ENCODE measurements at regions not wholly inside any gene's neighbourhood (a gene's known extent, or its start where the extent isn't known, plus 50 kb on each side); places are given as distances from the start of the nearest gene placed in this dataset.

GRCh38 chr6:134628154-134628553 lies 310.2 kb upstream of the SGK1 start:
- intact Hi-C loops (cut with micrococcal nuclease; ENCODE audit: unreplicated experiment): no loop called here
- ChIA-PET CTCF (interaction anchor here (0.6 kb wide), 1 partner anchor 100 kb away, joined by 4 read pairs; no protein-coding TSS in a partner anchor), POLR2A (ENCODE audit: unreplicated experiment) (interaction anchor here (0.8 kb wide), 1 partner anchor 460 kb away, joined by 10 read pairs; no protein-coding TSS in a partner anchor)
- Histone ChIP-seq H4K20me1 (ENCODE audit: insufficient read depth) (no peaks in the 10 kb centered on the region), H3K4me3 (no peak overlapping the region), H3K9me3 (ENCODE audit: insufficient read depth, low read depth) (no peaks in the 10 kb centered on the region), H3K4me2 (no peak overlapping the region), H3K27ac (no peak overlapping the region), H3K9me2 (ENCODE audit: insufficient read depth) (no peaks in the 10 kb centered on the region), H3F3A (ENCODE audit: insufficient read depth, low read depth) (no peaks in the 10 kb centered on the region), H2AFZ (no peak overlapping the region), H3K36me3 (ENCODE audit: low read depth) (no peaks in the 10 kb centered on the region), H3K27me3 (ENCODE audit: insufficient read depth, low read depth) (no peaks in the 10 kb centered on the region), H3K4me1 (replicated peaks; ENCODE audit: insufficient read depth) (no peaks in the 10 kb centered on the region), H3K79me2 (ENCODE audit: low read depth) (no peaks in the 10 kb centered on the region)
- no peak for DNase-seq
- TF ChIP-seq EZH2 (IDR thresholded peaks at IDR 0.05; ENCODE audit: low read depth) (no peak), CTCF (conservative IDR thresholded peaks at IDR 0.05) (no peak)
- BruUV-seq (replicated peaks): no TSS peak

DNA sequence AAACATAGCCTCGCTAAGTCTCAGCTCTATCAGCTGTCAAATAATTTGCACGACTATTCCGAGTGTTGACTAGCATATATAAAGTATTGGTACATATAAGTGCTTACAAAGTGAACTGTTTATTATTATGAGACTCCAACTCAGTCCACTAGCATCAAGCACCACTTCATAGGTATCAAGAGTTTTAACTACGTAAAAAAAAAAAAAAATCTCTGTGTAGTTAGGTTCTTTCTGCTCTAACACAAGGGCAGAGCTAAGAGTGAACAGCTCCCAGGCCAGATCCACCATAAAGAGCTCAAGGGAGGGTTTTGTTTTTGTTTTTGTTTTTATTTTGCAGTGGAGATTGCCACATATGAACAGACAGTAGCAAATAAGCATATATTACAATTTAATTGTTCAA lies 309.8 kb upstream of the SGK1 start:
- Histone ChIP-seq H3K27ac (no peak overlapping the region), H3K9me2 (ENCODE audit: insufficient read depth) (no peaks in the 10 kb centered on the region), H3K4me3 (no peak overlapping the region), H3K79me2 (ENCODE audit: low read depth) (no peaks in the 10 kb centered on the region), H3K9me3 (ENCODE audit: insufficient read depth, low read depth) (no peaks in the 10 kb centered on the region), H3F3A (ENCODE audit: insufficient read depth, low read depth) (no peaks in the 10 kb centered on the region), H3K27me3 (ENCODE audit: insufficient read depth, low read depth) (no peaks in the 10 kb centered on the region), H3K36me3 (ENCODE audit: low read depth) (no peaks in the 10 kb centered on the region), H3K4me1 (replicated peaks; ENCODE audit: insufficient read depth) (no peaks in the 10 kb centered on the region), H4K20me1 (ENCODE audit: insufficient read depth) (no peaks in the 10 kb centered on the region), H2AFZ (no peak overlapping the region), H3K4me2 (no peak overlapping the region)
- no peak for DNase-seq
- ChIA-PET POLR2A (ENCODE audit: unreplicated experiment) (interaction anchor here (0.8 kb wide), 1 partner anchor 460 kb away, joined by 10 read pairs; no protein-coding TSS in a partner anchor), CTCF (no interaction called here)
- no TSS peak for BruUV-seq (replicated peaks)
- TF ChIP-seq CTCF (conservative IDR thresholded peaks at IDR 0.05) (no peak), EZH2 (IDR thresholded peaks at IDR 0.05; ENCODE audit: low read depth) (no peak)
- intact Hi-C loops (cut with micrococcal nuclease; ENCODE audit: unreplicated experiment): no loop called here

DNA sequence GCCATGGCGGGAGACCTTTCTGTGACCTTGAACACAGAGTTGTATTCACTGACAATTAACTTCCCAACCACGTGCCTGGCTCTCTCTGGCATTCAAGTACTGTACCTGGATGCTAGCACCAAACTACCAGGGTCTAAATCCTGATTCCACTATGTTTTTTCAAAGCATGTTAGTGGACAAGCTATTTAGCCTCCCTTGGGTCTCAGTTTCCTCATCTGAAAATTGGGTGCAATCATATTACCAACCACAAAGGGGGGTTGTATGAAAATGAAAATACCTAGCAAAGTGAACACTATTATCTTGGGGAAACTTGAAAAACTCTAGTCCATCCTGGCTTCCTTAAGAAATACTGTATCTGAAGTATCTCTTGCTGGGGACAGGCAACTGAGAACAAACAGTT lies 308.7 kb upstream of the SGK1 start:
- peaks cover 9% of the 10 kb centered on the region for H3K4me1 ChIP-seq (replicated peaks; ENCODE audit: insufficient read depth)
- H3K79me2 ChIP-seq (ENCODE audit: low read depth): no peaks in the 10 kb centered on the region
- CTCF ChIA-PET: interaction anchor here (0.7 kb wide), 1 partner anchor 260 kb away, joined by 5 read pairs; no protein-coding TSS in a partner anchor
- no peaks in the 10 kb centered on the region for H4K20me1 ChIP-seq (ENCODE audit: insufficient read depth)
- no peak overlapping the region for H3K4me3 ChIP-seq
- no peak overlapping the region for H3K4me2 ChIP-seq
- no peak for DNase-seq
- no peaks in the 10 kb centered on the region for H3K27me3 ChIP-seq (ENCODE audit: insufficient read depth, low read depth)
- no peaks in the 10 kb centered on the region for H3K36me3 ChIP-seq (ENCODE audit: low read depth)
- no peaks in the 10 kb centered on the region for H3K9me2 ChIP-seq (ENCODE audit: insufficient read depth)
- H3K9me3 ChIP-seq (ENCODE audit: insufficient read depth, low read depth): no peaks in the 10 kb centered on the region
- H3K27ac ChIP-seq: no peak overlapping the region
- no peaks in the 10 kb centered on the region for H3F3A ChIP-seq (ENCODE audit: insufficient read depth, low read depth)
- intact Hi-C loops (cut with micrococcal nuclease; ENCODE audit: unreplicated experiment): no loop called here
- H2AFZ ChIP-seq: no peak overlapping the region
- TF ChIP-seq EZH2 (IDR thresholded peaks at IDR 0.05; ENCODE audit: low read depth) (no peak), CTCF (conservative IDR thresholded peaks at IDR 0.05) (0 out of 2 replicates have a peak, but pooled peaks have one; percentile 24)
- BruUV-seq (replicated peaks): no TSS peak
- POLR2A ChIA-PET (ENCODE audit: unreplicated experiment): no interaction called here
